ENCODE measurements at regions not wholly inside any gene's neighbourhood (a gene's known extent, or its start where the extent isn't known, plus 50 kb on each side); places are given as distances from the start of the nearest gene placed in this dataset.

DNA sequence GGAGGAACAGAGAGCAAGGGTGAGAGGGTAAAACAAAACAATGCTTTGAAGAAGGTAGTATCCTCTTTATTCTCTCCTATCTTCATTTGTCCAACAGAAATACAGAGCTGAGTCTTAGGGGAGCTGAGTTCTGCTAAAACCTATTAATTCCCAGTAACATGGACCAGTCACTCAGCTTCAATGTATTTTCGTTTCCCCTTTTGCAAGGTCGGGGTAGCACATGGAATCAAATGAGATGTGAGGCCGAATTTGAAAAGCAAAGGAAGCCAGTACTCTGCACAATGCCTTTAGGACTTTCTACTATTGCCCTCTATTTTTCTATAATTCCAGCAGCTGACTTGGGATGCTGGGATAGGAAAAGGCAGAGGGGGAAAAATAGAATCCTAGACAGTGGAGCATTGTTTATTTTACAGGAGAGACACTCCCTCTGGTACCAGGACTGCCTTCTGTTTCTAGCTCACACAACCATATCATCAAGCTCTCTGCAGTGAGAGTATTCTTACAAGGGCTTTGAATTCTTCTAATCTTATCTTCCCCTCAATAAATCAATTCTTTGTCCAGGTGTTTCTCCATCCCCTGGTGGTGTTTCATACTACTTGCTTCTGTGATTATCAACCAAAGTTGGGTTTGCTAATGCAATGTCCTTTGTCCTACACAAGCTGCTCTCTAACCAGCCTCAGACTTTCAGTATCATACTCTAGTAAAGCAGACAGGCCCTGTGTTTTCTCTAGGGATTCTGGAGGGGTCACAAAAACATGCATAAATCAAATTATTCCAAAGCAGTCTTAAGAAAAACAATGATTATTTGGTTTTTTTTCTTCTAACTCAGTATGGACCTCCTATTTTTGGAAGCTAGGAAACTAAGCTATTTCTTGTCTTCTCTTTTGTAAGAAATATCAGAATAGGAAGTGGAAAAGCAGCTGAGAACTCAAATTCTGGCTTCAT lies 341.5 kb downstream of the OSTF1 start:
- no peak for FAIRE-seq
- Histone ChIP-seq H3K79me2 (ENCODE audit: insufficient read depth, low read length) (no peaks in the 10 kb centered on the region), H3K27me3 (ENCODE audit: control insufficient read depth in 1 of 2, insufficient read depth in 2 of 2, low read length in 2 of 2) (no peaks in the 10 kb centered on the region), H2AFZ (ENCODE audit: low read length) (no peak overlapping the region), H3K27ac (ENCODE audit: extremely low read length, insufficient read depth, low read length) (no peak overlapping the region), H3K4me1 (ENCODE audit: insufficient read depth, low read length) (no peaks in the 10 kb centered on the region), H3K9ac (ENCODE audit: insufficient read depth, low read depth, low read length) (no peak overlapping the region), H3K9me3 (ENCODE audit: low read length) (no peaks in the 10 kb centered on the region), H3K4me2 (ENCODE audit: low read depth, low read length) (no peak overlapping the region), H3K36me3 (replicated peaks in 1 of 2; ENCODE audit: control insufficient read depth in 1 of 2, insufficient read depth in 2 of 2, low read length in 2 of 2) (no peaks in the 10 kb centered on the region), H3K4me3 (replicated peaks in 1 of 3; ENCODE audit: insufficient read depth in 1 of 3, low read depth in 2 of 3, low read length in 3 of 3) (no peak overlapping the region), H4K20me1 (ENCODE audit: insufficient read depth, low read length) (no peaks in the 10 kb centered on the region)
- in situ Hi-C loops (cut with HindIII; ENCODE audit: extremely low pct_ligation_motif_present, low pct_unique_long_range_greater_than_20kb) (no loop called here), intact Hi-C loops (cut with micrococcal nuclease; ENCODE audit: unreplicated experiment) (no loop called here)
- ATAC-seq, result no peak
- 0% methylated on average over 3 of the region's 3 CpGs for WGBS (ENCODE audit: low lambda C conversion rate)
- no peak for DNase-seq (ENCODE audit: low spot score)
- CTCF ChIA-PET (ENCODE audit: low intra/inter-chr PET ratio, low total read pairs), result no interaction called here
- no peak for TF ChIP-seq NBN (conservative IDR thresholded peaks at IDR 0.05)
- TF ChIP-seq NFKB2 (CRISPR knock-in tag; IDR thresholded peaks at IDR 0.05; ENCODE audit: borderline replicate concordance), result no peak
- TF ChIP-seq TCF7L2 (IDR thresholded peaks at IDR 0.05; ENCODE audit: low read depth, low read length), result no peak
- no peak for TF ChIP-seq ZNF7 (CRISPR knock-in tag; IDR thresholded peaks at IDR 0.05)
- TF ChIP-seq NFE2 (CRISPR knock-in tag; IDR thresholded peaks at IDR 0.05), result no peak
- TF ChIP-seq, protein P1, sequence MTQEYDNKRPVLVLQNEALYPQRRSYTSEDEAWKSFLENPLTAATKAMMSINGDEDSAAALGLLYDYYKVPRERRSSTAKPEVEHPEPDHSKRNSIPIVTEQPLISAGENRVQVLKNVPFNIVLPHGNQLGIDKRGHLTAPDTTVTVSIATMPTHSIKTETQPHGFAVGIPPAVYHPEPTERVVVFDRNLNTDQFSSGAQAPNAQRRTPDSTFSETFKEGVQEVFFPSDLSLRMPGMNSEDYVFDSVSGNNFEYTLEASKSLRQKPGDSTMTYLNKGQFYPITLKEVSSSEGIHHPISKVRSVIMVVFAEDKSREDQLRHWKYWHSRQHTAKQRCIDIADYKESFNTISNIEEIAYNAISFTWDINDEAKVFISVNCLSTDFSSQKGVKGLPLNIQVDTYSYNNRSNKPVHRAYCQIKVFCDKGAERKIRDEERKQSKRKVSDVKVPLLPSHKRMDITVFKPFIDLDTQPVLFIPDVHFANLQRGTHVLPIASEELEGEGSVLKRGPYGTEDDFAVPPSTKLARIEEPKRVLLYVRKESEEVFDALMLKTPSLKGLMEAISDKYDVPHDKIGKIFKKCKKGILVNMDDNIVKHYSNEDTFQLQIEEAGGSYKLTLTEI (CRISPR knock-in tag; conservative IDR thresholded peaks at IDR 0.05), result no peak
- no peak for TF ChIP-seq GATA4 (IDR thresholded peaks at IDR 0.05; ENCODE audit: borderline replicate concordance, low read depth)
- no peak for TF ChIP-seq ZNF33B (CRISPR knock-in tag; IDR thresholded peaks at IDR 0.05)
- POLR2A ChIA-PET, result no interaction called here
- no TSS peak for BruUV-seq (replicated peaks)
